H9 (cell line): ENCODE measurements at regions not wholly inside any gene's neighbourhood (a gene's known extent, or its start where the extent isn't known, plus 50 kb on each side); places are given as distances from the start of the nearest gene placed in this dataset.

ENCODE experiments used
- DNase-seq: peaks from one replicate; pipeline ENCODE4 v3.0.0-alpha.2; 2017
- H2AFZ ChIP-seq: one replicate; pipeline ENCODE4 v1.6.1; 2013; ENCODE audit warnings: mild to moderate bottlenecking, low read length, control low read depth, moderate library complexity
- H2AK5ac ChIP-seq: 2 replicates; pipeline ENCODE4 v1.6.1; 2013; ENCODE audit warnings: low read length, control low read depth, mixed read lengths; ENCODE audit not compliant: insufficient read length
- H2BK120ac ChIP-seq: one replicate; pipeline ENCODE4 v1.6.1; 2013; ENCODE audit warnings: low read depth, mild to moderate bottlenecking, low read length, control low read depth, inconsistent platforms; ENCODE audit not compliant: poor library complexity, severe bottlenecking
- H2BK12ac ChIP-seq: 2 replicates; pipeline ENCODE4 v1.6.1; 2013; ENCODE audit warnings: low read length, control low read depth, mixed read lengths, low read depth; ENCODE audit not compliant: insufficient read length
- H2BK15ac ChIP-seq: 2 replicates; pipeline ENCODE4 v1.6.1; 2013; ENCODE audit warnings: low read depth, low read length, control low read depth
- H2BK20ac ChIP-seq: one replicate; pipeline ENCODE4 v1.6.1; 2013; ENCODE audit warnings: low read depth, mild to moderate bottlenecking, low read length, control low read depth, inconsistent platforms; ENCODE audit not compliant: poor library complexity, severe bottlenecking
- H2BK5ac ChIP-seq: 2 replicates; pipeline ENCODE4 v1.6.1; 2013; ENCODE audit warnings: low read length, control low read depth, mixed read lengths; ENCODE audit not compliant: insufficient read length
- H3K14ac ChIP-seq: 2 replicates; pipeline ENCODE4 v1.6.1; 2013; ENCODE audit warnings: low read length, control low read depth; ENCODE audit not compliant: insufficient read depth
- H3K18ac ChIP-seq: 2 replicates; pipeline ENCODE4 v1.6.1; 2013; ENCODE audit warnings: low read depth, mild to moderate bottlenecking, mixed read lengths, low read length, control low read depth; ENCODE audit not compliant: insufficient read length
- H3K23ac ChIP-seq: 2 replicates; pipeline ENCODE4 v1.6.1; 2013; ENCODE audit warnings: low read length, control low read depth, mixed read lengths, low read depth; ENCODE audit not compliant: insufficient read length
- H3K23me2 ChIP-seq: 2 replicates; pipeline ENCODE4 v1.6.1; 2013; ENCODE audit warnings: low read depth, mild to moderate bottlenecking, mixed read lengths, low read length, control low read depth; ENCODE audit not compliant: insufficient read length, poor library complexity, severe bottlenecking
- H3K27ac ChIP-seq: 2 replicates; pipeline ENCODE4 v1.5.1; 2013; ENCODE audit warnings: low read length, control low read depth, mixed read lengths, low read depth; ENCODE audit not compliant: insufficient read length
- H3K27me3 ChIP-seq: 2 replicates; pipeline ENCODE4 v1.6.1; 2013; ENCODE audit warnings: low read length, control low read depth, inconsistent platforms; ENCODE audit not compliant: insufficient read depth
- H3K4ac ChIP-seq: 2 replicates; pipeline ENCODE4 v1.6.1; 2013; ENCODE audit warnings: low read depth, mild to moderate bottlenecking, control low read depth, inconsistent platforms, low read length, moderate library complexity
- H3K4me1 ChIP-seq: 2 replicates; pipeline ENCODE4 v1.6.1; 2013; ENCODE audit warnings: low read length, control low read depth, inconsistent platforms; ENCODE audit not compliant: insufficient read depth
- H3K4me2 ChIP-seq: 2 replicates; pipeline ENCODE4 v1.6.1; 2013; ENCODE audit warnings: low read length, control low read depth, mixed read lengths; ENCODE audit not compliant: insufficient read length, insufficient read depth
- H3K56ac ChIP-seq: 2 replicates; pipeline ENCODE4 v1.6.1; 2013; ENCODE audit warnings: low read depth, mild to moderate bottlenecking, mixed read lengths, low read length, control low read depth; ENCODE audit not compliant: insufficient read length
- H3K79me1 ChIP-seq: 2 replicates; pipeline ENCODE4 v1.6.1; 2013; ENCODE audit warnings: low read depth, mild to moderate bottlenecking, moderate library complexity, low read length, control low read depth, inconsistent platforms; ENCODE audit not compliant: insufficient read depth, poor library complexity, severe bottlenecking
- H3K79me2 ChIP-seq: 2 replicates; pipeline ENCODE4 v1.6.1; 2013; ENCODE audit warnings: low read length, control low read depth, inconsistent platforms; ENCODE audit not compliant: insufficient read depth
- H3K9ac ChIP-seq: 2 replicates; pipeline ENCODE4 v1.6.1; 2013; ENCODE audit warnings: low read length, control low read depth, mixed read lengths; ENCODE audit not compliant: insufficient read length; ENCODE audit errors: extremely low read depth
- H3K9me3 ChIP-seq: one replicate; pipeline ENCODE4 v1.6.1; 2013; ENCODE audit warnings: low read depth, low read length, inconsistent platforms; ENCODE audit not compliant: control insufficient read depth
- H3T11ph ChIP-seq: one replicate; pipeline ENCODE4 v1.6.1; 2013; ENCODE audit warnings: mild to moderate bottlenecking, low read length, control low read depth, inconsistent platforms
- H4K20me1 ChIP-seq: one replicate; pipeline ENCODE4 v1.6.1; 2013; ENCODE audit not compliant: control insufficient read depth, insufficient read length, insufficient read depth
- H4K5ac ChIP-seq: 2 replicates; pipeline ENCODE4 v1.6.1; 2013; ENCODE audit warnings: low read depth, mild to moderate bottlenecking, mixed read lengths, low read length, control low read depth; ENCODE audit not compliant: insufficient read length
- H4K8ac ChIP-seq: replicated peaks from 2 replicates; pipeline ENCODE4 v1.6.1; 2013; ENCODE audit warnings: low read length, control low read depth, mixed read lengths, low read depth; ENCODE audit not compliant: insufficient read length
- H4K91ac ChIP-seq: 2 replicates; pipeline ENCODE4 v1.6.1; 2013; ENCODE audit warnings: low read depth, mild to moderate bottlenecking, moderate library complexity, mixed read lengths, low read length, control low read depth; ENCODE audit not compliant: insufficient read length
- H3K27ac Mint-ChIP-seq, 3 experiments: 2 replicates in 2 of 3; 3 replicates in 1 of 3; pipeline ENCODE4 v1.8.0; 2020 to 2021; ENCODE audit warnings: mixed read lengths in 3 of 3, mild to moderate bottlenecking in 1 of 3, moderate library complexity in 1 of 3
- H3K27me3 Mint-ChIP-seq: 2 replicates; pipeline ENCODE4 v1.8.0; 2021; ENCODE audit warnings: low read depth, mild to moderate bottlenecking, moderate library complexity, mixed read lengths
- H3K36me3 Mint-ChIP-seq, 3 experiments: 2 replicates in 2 of 3; 3 replicates in 1 of 3; pipeline ENCODE4 v1.8.0; 2020 to 2021; ENCODE audit warnings: low read depth in 3 of 3, mixed read lengths in 3 of 3; ENCODE audit not compliant: insufficient read depth in 1 of 3
- H3K4me1 Mint-ChIP-seq, 2 experiments: 2 replicates each; pipeline ENCODE4 v1.8.0; 2020; ENCODE audit warnings: mixed read lengths in 2 of 2
- H3K4me3 Mint-ChIP-seq, 2 experiments: 2 replicates in 1 of 2; 3 replicates in 1 of 2; pipeline ENCODE4 v1.8.0; 2020 to 2021; ENCODE audit warnings: mild to moderate bottlenecking in 2 of 2, mixed read lengths in 2 of 2, moderate library complexity in 1 of 2
- H3K9me3 Mint-ChIP-seq, 2 experiments: 2 replicates in 1 of 2; 3 replicates in 1 of 2; pipeline ENCODE4 v1.8.0; 2020; ENCODE audit warnings: mild to moderate bottlenecking in 2 of 2, mixed read lengths in 2 of 2, moderate library complexity in 1 of 2
- CTCF ChIP-seq: fragments of 200-600 bp; sonication (generic); conservative IDR thresholded peaks from 3 replicates; pipeline ENCODE4 v1.8.0; 2021; ENCODE audit warnings: antibody characterized with exemption, mild to moderate bottlenecking
- WGBS: extraction: QIAGEN DNeasy Blood & Tissue Kit; methylation state at CpG from one replicate; pipeline ENCODE4 v1.1.7; 2013; ENCODE audit warnings: missing lambda C conversion rate, low lambda C conversion rate, mixed read lengths; ENCODE audit not compliant: insufficient read length; ENCODE audit errors: extremely low coverage; 5-methylcytosine and 5-hydroxymethylcytosine counted together

GRCh38 chr10:9603972-9604371 is 1413.7 kb upstream of the CELF2 start:
- Mint-ChIP-seq H3K4me3 (no peak overlapping the region), H3K36me3 (no peaks in the 10 kb centered on the region), H3K27me3 (no peaks in the 10 kb centered on the region), H3K9me3 (no peaks in the 10 kb centered on the region), H3K4me1 (peaks cover 17 to 28% of the 10 kb centered on the region in 2 experiments), H3K27ac (no peak overlapping the region)
- no peak overlapping the region for H2BK12ac ChIP-seq
- no peak overlapping the region for H2BK20ac ChIP-seq
- no peak overlapping the region for H2AFZ ChIP-seq
- H3K14ac ChIP-seq = no peak overlapping the region
- H3K23me2 ChIP-seq = no peaks in the 10 kb centered on the region
- H3K23ac ChIP-seq = no peak overlapping the region
- WGBS = no CpG with 5 or more reads among the region's 2 CpGs
- no peak for TF ChIP-seq CTCF
- H4K91ac ChIP-seq = no peak overlapping the region
- H4K5ac ChIP-seq = no peak overlapping the region
- no peaks in the 10 kb centered on the region for H3K4me1 ChIP-seq
- H3T11ph ChIP-seq = no peak overlapping the region
- DNase-seq = no peak
- no peak overlapping the region for H2BK15ac ChIP-seq
- H4K20me1 ChIP-seq = no peaks in the 10 kb centered on the region
- H3K79me2 ChIP-seq = no peaks in the 10 kb centered on the region
- no peaks in the 10 kb centered on the region for H3K9me3 ChIP-seq
- no peaks in the 10 kb centered on the region for H3K79me1 ChIP-seq
- H3K9ac ChIP-seq = no peak overlapping the region
- H4K8ac ChIP-seq = no peak overlapping the region
- H3K27ac ChIP-seq = no peak overlapping the region
- no peak overlapping the region for H3K56ac ChIP-seq
- no peaks in the 10 kb centered on the region for H3K27me3 ChIP-seq
- H3K18ac ChIP-seq = no peak overlapping the region
- H3K4ac ChIP-seq = no peak overlapping the region
- no peak overlapping the region for H2BK120ac ChIP-seq
- H2AK5ac ChIP-seq = no peak overlapping the region
- no peak overlapping the region for H3K4me2 ChIP-seq
- no peak overlapping the region for H2BK5ac ChIP-seq
